GM12873 (cell line): ENCODE measurements at regions not wholly inside any gene's neighbourhood (a gene's known extent, or its start where the extent isn't known, plus 50 kb on each side); places are given as distances from the start of the nearest gene placed in this dataset.

Experiments
- CTCF ChIP-seq: IDR thresholded peaks from 2 replicates; pipeline ENCODE4 v1.5.1; 2012; ENCODE audit warnings: low read depth, mild to moderate bottlenecking, moderate library complexity, low read length, control low read depth; ENCODE audit not compliant: insufficient read depth; ENCODE audit errors: missing control alignments

- TF ChIP-seq CTCF = no peak
Observed at GRCh38 chr5:36355516-36355915, 53.8 kb upstream of the RANBP3L start.

GRCh38 chr5:36356915-36357314, 55.2 kb upstream of the RANBP3L start:
- no peak for TF ChIP-seq CTCF

DNA sequence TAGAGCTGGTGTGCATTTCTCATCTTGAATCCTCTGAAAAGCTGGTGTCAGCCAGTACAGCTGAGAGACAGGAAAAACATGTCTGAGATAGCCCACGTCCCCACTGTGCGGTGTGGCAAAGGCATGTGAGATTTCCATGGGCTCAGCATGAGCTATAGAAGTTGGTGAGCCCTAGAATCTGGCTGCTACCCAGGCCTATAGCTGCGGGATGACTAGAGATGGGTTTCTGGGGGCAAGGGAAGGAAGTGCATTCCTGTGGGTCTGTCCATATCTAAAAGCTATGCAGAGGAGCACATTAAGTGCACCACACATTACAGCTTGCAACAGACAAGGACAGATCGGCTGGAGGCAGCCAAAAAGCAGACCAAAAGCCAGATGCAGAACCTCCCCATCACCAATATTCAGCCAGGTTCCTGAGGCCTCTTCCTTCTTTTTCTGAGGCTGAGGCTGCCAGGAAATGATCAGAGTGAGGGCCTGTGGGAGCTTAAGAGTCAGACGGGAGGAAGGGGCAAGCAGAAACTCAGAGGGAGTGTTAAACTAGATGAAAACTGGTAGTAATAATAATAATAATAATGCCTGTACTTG, 55.8 kb upstream of the RANBP3L start:
- TF ChIP-seq CTCF = no peak

DNA sequence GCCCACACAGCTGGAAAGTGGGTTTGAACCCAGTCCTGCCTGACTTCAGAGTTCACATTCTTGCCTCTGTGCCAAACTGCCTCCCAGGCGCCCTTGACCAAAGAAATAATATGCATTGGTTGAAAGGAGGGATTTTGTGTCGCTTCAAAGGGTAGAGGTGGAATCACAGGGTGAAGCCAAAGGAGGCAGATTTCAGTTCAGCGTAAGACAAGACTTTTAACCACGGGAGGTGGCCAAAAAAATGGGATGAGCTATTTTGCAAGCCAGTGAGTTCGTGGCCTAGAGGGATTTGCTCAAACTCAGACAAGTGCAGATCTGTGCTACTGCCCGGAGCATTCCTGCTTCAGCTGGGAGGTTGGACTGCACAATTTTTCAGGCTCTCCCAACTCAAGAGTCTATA, 57.6 kb upstream of the RANBP3L start:
- TF ChIP-seq CTCF = no peak

DNA sequence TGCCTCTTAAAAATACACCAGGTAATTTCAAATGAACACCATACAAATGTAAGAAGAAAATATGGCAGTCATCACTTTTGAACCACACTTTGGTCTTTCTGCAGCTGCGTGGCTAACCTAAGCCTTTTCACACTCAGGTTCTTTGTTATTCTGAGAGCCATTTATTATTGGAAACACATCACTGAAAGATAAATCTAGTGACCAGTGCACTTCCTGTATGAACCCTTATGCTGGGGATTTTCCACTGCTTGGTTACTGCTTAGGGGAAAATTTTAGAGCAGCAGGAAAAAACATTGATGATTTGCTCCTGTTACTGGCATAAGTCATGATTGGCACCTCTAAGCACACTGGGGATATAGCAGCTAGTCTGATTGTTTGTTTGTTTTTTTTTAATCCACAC, 58.6 kb upstream of the RANBP3L start:
- no peak for TF ChIP-seq CTCF

GRCh38 chr5:36363101-36363500, 61.4 kb upstream of the RANBP3L start:
- no peak for TF ChIP-seq CTCF

GRCh38 chr5:36363744-36364143, 62.0 kb upstream of the RANBP3L start:
- TF ChIP-seq CTCF = no peak

DNA sequence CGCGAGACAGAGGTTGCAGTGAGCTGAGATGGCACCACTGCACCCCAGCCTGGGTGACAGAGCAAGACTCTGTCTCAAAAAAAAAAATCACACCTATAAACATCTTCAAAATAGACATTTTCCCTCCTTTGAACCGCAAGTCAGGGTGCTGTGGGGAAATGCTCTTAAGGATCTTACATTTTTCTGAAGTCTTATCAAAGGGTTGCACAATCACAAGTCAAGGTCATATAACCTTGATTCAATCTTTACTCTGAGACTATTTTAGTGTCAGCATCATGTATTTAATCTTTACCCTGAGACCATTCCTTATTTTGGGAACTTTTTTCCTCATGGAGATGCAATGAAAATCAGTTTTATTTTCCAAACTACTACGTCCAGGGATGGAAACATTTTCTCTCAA, 62.8 kb upstream of the RANBP3L start:
- no peak for TF ChIP-seq CTCF
